H1 (cell line): ENCODE measurements at regions not wholly inside any gene's neighbourhood (a gene's known extent, or its start where the extent isn't known, plus 50 kb on each side); places are given as distances from the start of the nearest gene placed in this dataset.

Experiments
- CTCF ChIA-PET: fragments of 300-600 bp; sonication (Branson Sonifier 250); formaldehyde crosslinking; loops from one replicate; lab custom pipeline; 2021; ENCODE audit not compliant: partially characterized antibody; lab: Charles Lee
- POLR2A ChIA-PET: fragments of 300-600 bp; sonication (Branson Sonifier 250); formaldehyde crosslinking; loops from one replicate; lab custom pipeline; 2021; ENCODE audit warnings: inconsistent platforms; ENCODE audit not compliant: partially characterized antibody; lab: Charles Lee
- DNase-seq, 2 experiments: peaks; one replicate each; pipeline versions ENCODE4 v3.0.0 to v3.0.0-alpha.2; 2010 to 2022; ENCODE audit warnings: low spot score in 2 of 2, low read depth in 1 of 2, mixed read lengths in 1 of 2
- FAIRE-seq: peaks from 2 replicates; lab custom pipeline; 2011; peaks lifted over from hg19 to GRCh38; lab: Jason Lieb, UNC
- H2AFZ ChIP-seq: 2 replicates; pipeline ENCODE4 v1.8.1; 2012; ENCODE audit warnings: low read length, inconsistent platforms
- H2AK5ac ChIP-seq: 2 replicates; pipeline ENCODE4 v1.6.1; 2013; ENCODE audit warnings: low read depth, low read length
- H2BK120ac ChIP-seq: replicated peaks from 2 replicates; pipeline ENCODE3; 2013; ENCODE audit warnings: low read depth, low read length, inconsistent platforms
- H2BK12ac ChIP-seq: 2 replicates; pipeline ENCODE4 v1.6.1; 2013; ENCODE audit warnings: low read depth, low read length
- H2BK15ac ChIP-seq: 2 replicates; pipeline ENCODE4 v1.6.1; 2013; ENCODE audit warnings: low read length
- H2BK20ac ChIP-seq: 2 replicates; pipeline ENCODE4 v1.6.1; 2013; ENCODE audit warnings: low read length
- H2BK5ac ChIP-seq: 2 replicates; pipeline ENCODE4 v1.6.1; 2013; ENCODE audit warnings: low read depth, low read length
- H3K14ac ChIP-seq: 2 replicates; pipeline ENCODE4 v1.6.1; 2013; ENCODE audit warnings: inconsistent platforms; ENCODE audit not compliant: insufficient read length
- H3K18ac ChIP-seq: 2 replicates; pipeline ENCODE4 v1.6.1; 2013; ENCODE audit warnings: low read length; ENCODE audit errors: extremely low read depth
- H3K23ac ChIP-seq: 2 replicates; pipeline ENCODE4 v1.6.1; 2013; ENCODE audit warnings: inconsistent platforms; ENCODE audit not compliant: insufficient read length
- H3K23me2 ChIP-seq: 2 replicates; pipeline ENCODE4 v1.6.1; 2013; ENCODE audit warnings: low read depth, low read length
- H3K27ac ChIP-seq: 2 replicates; pipeline ENCODE4 v1.6.1; 2011; ENCODE audit warnings: low read depth, low read length, inconsistent platforms
- H3K27me3 ChIP-seq, 4 experiments: replicated peaks in 1 of 4; 1 replicate in 1 of 4; 2 replicates in 3 of 4; pipeline versions ENCODE4 v1.6.1 to v1.8.1; 2011 to 2013; ENCODE audit warnings: low read length in 3 of 4, mild to moderate bottlenecking in 3 of 4, inconsistent platforms in 2 of 4, mixed read lengths in 2 of 4, moderate library complexity in 1 of 4; ENCODE audit not compliant: control insufficient read depth in 3 of 4, insufficient read depth in 3 of 4; ENCODE audit errors: extremely low read depth in 1 of 4
- H3K36me3 ChIP-seq, 4 experiments: 2 replicates each; pipeline versions ENCODE4 v1.6.1 to v1.8.1; 2011 to 2013; ENCODE audit warnings: mild to moderate bottlenecking in 4 of 4, low read length in 3 of 4, moderate library complexity in 2 of 4, control low read depth in 1 of 4, inconsistent platforms in 1 of 4; ENCODE audit not compliant: insufficient read depth in 4 of 4, control insufficient read depth in 2 of 4
- H3K4ac ChIP-seq: replicated peaks from 2 replicates; pipeline ENCODE3; 2013; ENCODE audit warnings: low read length, low read depth, mixed read lengths, inconsistent platforms; ENCODE audit not compliant: insufficient read length
- H3K4me1 ChIP-seq, 4 experiments: replicated peaks in 1 of 4; 1 replicate in 1 of 4; 2 replicates in 3 of 4; pipeline versions ENCODE4 v1.6.1 to v1.8.1; 2011 to 2013; ENCODE audit warnings: low read length in 3 of 4, inconsistent platforms in 2 of 4, mixed read lengths in 1 of 4; ENCODE audit not compliant: insufficient read depth in 4 of 4, control insufficient read depth in 3 of 4
- H3K4me2 ChIP-seq, 2 experiments: 2 replicates each; pipeline versions ENCODE4 v1.6.1 to v1.8.1; 2011 to 2013; ENCODE audit warnings: low read depth in 2 of 2, low read length in 2 of 2, control low read depth in 1 of 2, inconsistent platforms in 1 of 2, mild to moderate bottlenecking in 1 of 2; ENCODE audit not compliant: insufficient read depth in 1 of 2
- H3K4me3 ChIP-seq, 4 experiments: fragments of 200-600, 300-600 bp in 1 of 4; sonication (generic), shearing (Covaris generic), sonication (Bioruptor Twin) in 1 of 4; 2 replicates each; pipeline versions ENCODE4 v1.5.1 to v1.8.1; 2011 to 2016; ENCODE audit warnings: low read length in 4 of 4, low read depth in 3 of 4, control low read depth in 2 of 4, inconsistent platforms in 2 of 4, mild to moderate bottlenecking in 2 of 4, mixed read lengths in 1 of 4, moderate library complexity in 1 of 4; ENCODE audit not compliant: insufficient read depth in 2 of 4; ENCODE audit errors: extremely low read depth in 1 of 4
- H3K56ac ChIP-seq: replicated peaks from 2 replicates; pipeline ENCODE3; 2013; ENCODE audit warnings: low read depth, mild to moderate bottlenecking, mixed read lengths, low read length, inconsistent platforms; ENCODE audit not compliant: insufficient read length
- H3K79me1 ChIP-seq: 2 replicates; pipeline ENCODE4 v1.6.1; 2013; ENCODE audit warnings: low read depth, low read length, control low read depth
- H3K79me2 ChIP-seq, 2 experiments: 2 replicates each; pipeline versions ENCODE4 v1.6.1 to v1.8.1; 2012 to 2013; ENCODE audit warnings: low read length in 2 of 2, mild to moderate bottlenecking in 2 of 2, inconsistent platforms in 1 of 2; ENCODE audit not compliant: insufficient read depth in 2 of 2, control insufficient read depth in 1 of 2
- H3K9ac ChIP-seq, 4 experiments: replicated peaks in 1 of 4; 1 replicate in 1 of 4; 2 replicates in 3 of 4; pipeline versions ENCODE4 v1.6.1 to v1.8.1; 2011 to 2013; ENCODE audit warnings: low read depth in 3 of 4, low read length in 3 of 4, control low read depth in 2 of 4, mild to moderate bottlenecking in 2 of 4, moderate library complexity in 2 of 4, inconsistent platforms in 1 of 4; ENCODE audit errors: extremely low read depth in 1 of 4
- H3K9me3 ChIP-seq, 2 experiments: 2 replicates each; pipeline versions ENCODE4 v1.6.1 to v1.8.1; 2012 to 2013; ENCODE audit warnings: mild to moderate bottlenecking in 2 of 2, moderate library complexity in 2 of 2, control low read depth in 1 of 2, inconsistent platforms in 1 of 2, low read depth in 1 of 2, low read length in 1 of 2, mixed read lengths in 1 of 2; ENCODE audit not compliant: insufficient read depth in 2 of 2
- H4K20me1 ChIP-seq, 2 experiments: replicated peaks in 1 of 2; 2 replicates each; pipeline versions ENCODE3 to v1.8.1; 2011 to 2013; ENCODE audit warnings: inconsistent platforms in 2 of 2, low read length in 2 of 2, mild to moderate bottlenecking in 1 of 2; ENCODE audit not compliant: insufficient read depth in 2 of 2, control insufficient read depth in 1 of 2
- H4K5ac ChIP-seq: 2 replicates; pipeline ENCODE4 v1.6.1; 2013; ENCODE audit warnings: low read length, low read depth, mixed read lengths, inconsistent platforms; ENCODE audit not compliant: insufficient read length
- H4K8ac ChIP-seq: 2 replicates; pipeline ENCODE4 v1.8.0; 2013; ENCODE audit warnings: mild to moderate bottlenecking, moderate library complexity, low read length, inconsistent platforms; ENCODE audit not compliant: insufficient read depth; ENCODE audit errors: extremely low read depth
- H4K91ac ChIP-seq: replicated peaks from 2 replicates; pipeline ENCODE3; 2013; ENCODE audit warnings: low read length, mixed read lengths, inconsistent platforms; ENCODE audit not compliant: insufficient read length
- ASH2L ChIP-seq: fragments of 200-600, 300-600 bp; sonication (generic); IDR thresholded peaks from one replicate; pipeline ENCODE4 v1.7.1; 2017; ENCODE audit warnings: low read length
- E2F6 ChIP-seq: IDR thresholded peaks from 2 replicates; pipeline ENCODE4 v1.6.1; 2012; ENCODE audit warnings: inconsistent platforms
- EP300 ChIP-seq, 2 experiments: IDR thresholded peaks; 1 replicate in 1 of 2; 2 replicates in 1 of 2; pipeline ENCODE4 v1.6.1; 2011 to 2012; ENCODE audit warnings: low read depth in 2 of 2, low read length in 2 of 2, mild to moderate bottlenecking in 2 of 2, borderline replicate concordance in 1 of 2, inconsistent platforms in 1 of 2, moderate library complexity in 1 of 2
- HDAC2 ChIP-seq, 2 experiments: fragments of 300-600 bp in 1 of 2; sonication (generic) in 1 of 2; IDR thresholded peaks; 2 replicates each; pipeline ENCODE4 v1.6.1; 2011 to 2012; ENCODE audit warnings: low read depth in 2 of 2, low read length in 2 of 2, mild to moderate bottlenecking in 2 of 2, moderate library complexity in 2 of 2, borderline replicate concordance in 1 of 2, inconsistent platforms in 1 of 2
- KDM1A ChIP-seq: fragments of 200-600, 300-600 bp; sonication (generic); IDR thresholded peaks from 2 replicates; pipeline ENCODE4 v1.7.1; 2016; ENCODE audit warnings: mild to moderate bottlenecking, low read length, borderline replicate concordance
- MAFK ChIP-seq: IDR thresholded peaks from 2 replicates; pipeline ENCODE4 v1.6.1; 2012; ENCODE audit warnings: low read depth, mild to moderate bottlenecking, improper control_type of control experiment, low read length
- RFX5 ChIP-seq: IDR thresholded peaks from 2 replicates; pipeline ENCODE4 v1.6.1; 2011; ENCODE audit warnings: low read depth, low read length, improper control_type of control experiment, borderline replicate concordance
- RNF2 ChIP-seq: fragments of 200-900, 300-1000 bp; sonication (generic); IDR thresholded peaks from 2 replicates; pipeline ENCODE4 v1.7.1; 2016; ENCODE audit warnings: borderline replicate concordance, low read depth, mild to moderate bottlenecking, antibody characterized with exemption, low read length; ENCODE audit not compliant: poor library complexity, severe bottlenecking; ENCODE audit errors: missing control alignments
- RXRA ChIP-seq: IDR thresholded peaks from 2 replicates; pipeline ENCODE4 v1.6.1; 2011; ENCODE audit warnings: low read depth, mild to moderate bottlenecking, low read length, moderate library complexity; ENCODE audit not compliant: insufficient read depth
- SAP30 ChIP-seq: fragments of 300-600 bp; sonication (generic); IDR thresholded peaks from 2 replicates; pipeline ENCODE4 v1.7.1; 2012; ENCODE audit warnings: low read length, moderate library complexity, mild to moderate bottlenecking, inconsistent platforms; ENCODE audit not compliant: insufficient read depth, insufficient replicate concordance
- SP1 ChIP-seq: IDR thresholded peaks from 2 replicates; pipeline ENCODE4 v1.6.1; 2011; ENCODE audit warnings: low read depth, low read length
- USF2 ChIP-seq: IDR thresholded peaks from 2 replicates; pipeline ENCODE4 v1.6.1; 2011; ENCODE audit warnings: low read length, improper control_type of control experiment
- WGBS, 2 experiments: shearing (Covaris generic) in 1 of 2; methylation state at CpG; one replicate each; pipeline versions ENCODE4 v1.1.6 to v1.1.7; 2013 to 2015; ENCODE audit warnings: low lambda C conversion rate in 2 of 2, mixed read lengths in 2 of 2, inconsistent platforms in 1 of 2, low coverage in 1 of 2, missing lambda C conversion rate in 1 of 2; ENCODE audit not compliant: insufficient replicate concordance in 2 of 2, insufficient coverage in 1 of 2, insufficient read length in 1 of 2; ENCODE audit errors: extremely low coverage in 1 of 2, missing lambda C conversion rate in 1 of 2; 5-methylcytosine and 5-hydroxymethylcytosine counted together

GRCh38 chr14:28571636-28572035 lies 195.0 kb upstream of the FOXG1 start:
- Histone ChIP-seq H3K36me3 (no peaks in the 10 kb centered on the region), H2BK5ac (no peak overlapping the region), H3K79me1 (no peaks in the 10 kb centered on the region), H2BK120ac (no peak overlapping the region), H3K23ac (no peak overlapping the region), H2AK5ac (no peak overlapping the region), H4K91ac (no peak overlapping the region), H3K23me2 (no peaks in the 10 kb centered on the region), H3K4ac (no peak overlapping the region), H3K9me3 (no peaks in the 10 kb centered on the region; a peak in 1 of 4 replicates), H2AFZ (no peak overlapping the region), H4K20me1 (no peaks in the 10 kb centered on the region), H4K5ac (no peak overlapping the region), H2BK15ac (no peak overlapping the region), H3K79me2 (no peaks in the 10 kb centered on the region), H2BK12ac (no peak overlapping the region), H3K18ac (no peak overlapping the region), H3K27me3 (no peaks in the 10 kb centered on the region), H3K27ac (no peak overlapping the region), H3K4me1 (no peaks in the 10 kb centered on the region), H2BK20ac (no peak overlapping the region), H3K56ac (no peak overlapping the region), H3K4me2 (no peak overlapping the region), H3K14ac (no peak overlapping the region), H4K8ac (no peak overlapping the region), H3K4me3 (no peak overlapping the region), H3K9ac (no peak overlapping the region)
- 89% methylated on average over 2 of the region's 2 CpGs; no CpG with 5 or more reads in 1 of the 2 experiments for WGBS, 2 experiments
- DNase-seq (no peak), FAIRE-seq (no peak)
- ChIA-PET CTCF (no interaction called here), POLR2A (no interaction called here)
- TF ChIP-seq RXRA (no peak), HDAC2 (IDR thresholded peaks at IDR 0.05; ENCODE audit: borderline replicate concordance in 1 of 2, low read depth in 2 of 2, low read length in 2 of 2) (no peak), ASH2L (no peak), SAP30 (no peak), RFX5 (no peak), USF2 (no peak), RNF2 (no peak), KDM1A (no peak), MAFK (no peak), E2F6 (no peak), EP300 (IDR thresholded peaks at IDR 0.05; ENCODE audit: borderline replicate concordance in 1 of 2, low read depth in 2 of 2, low read length in 2 of 2) (no peak), SP1 (no peak)
